ENCODE measurements at regions not wholly inside any gene's neighbourhood (a gene's known extent, or its start where the extent isn't known, plus 50 kb on each side); places are given as distances from the start of the nearest gene placed in this dataset.

DNA sequence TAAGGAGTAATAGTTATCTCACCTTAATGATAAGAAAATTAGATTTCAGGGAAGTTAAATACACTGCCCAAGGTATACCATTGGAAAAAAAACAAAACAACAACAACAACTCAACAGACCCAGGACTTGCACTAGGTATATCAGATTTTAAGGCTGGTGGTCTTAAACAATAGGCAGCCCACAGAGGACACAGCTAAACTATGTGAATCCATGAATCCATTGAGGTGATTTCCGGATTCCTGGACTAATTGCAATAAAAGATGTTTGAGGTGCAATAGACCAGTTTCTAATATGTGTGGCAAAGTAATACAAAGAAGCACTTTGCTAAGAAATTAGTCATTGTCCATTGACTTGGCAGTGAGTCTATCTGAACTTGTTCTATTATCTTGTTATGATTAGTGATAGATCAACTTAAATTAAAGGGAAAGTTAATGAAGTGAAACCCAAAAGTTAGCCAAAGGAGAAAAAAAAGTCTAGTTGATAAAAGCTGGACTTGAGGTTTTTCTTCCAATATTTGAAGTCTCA lies 60.9 kb upstream of the MAGI1 start:
- in situ Hi-C loops (cut with MboI), result no loop called here
- DNase-seq (ENCODE audit: extremely low read depth in 1 of 4, low spot score in 3 of 4) (no peak), ATAC-seq (no peak), FAIRE-seq (no peak)
- POLR2A ChIA-PET, result no interaction called here
- Histone ChIP-seq H3K79me2 (ENCODE audit: control insufficient read depth, insufficient read depth, low read length) (no peaks in the 10 kb centered on the region), H3K27ac (ENCODE audit: extremely low read depth, low read depth, low read length) (no peak overlapping the region), H3K4me2 (ENCODE audit: insufficient read depth, low read length) (no peak overlapping the region), H3K9me1 (ENCODE audit: control insufficient read depth, insufficient read depth, low read length) (no peaks in the 10 kb centered on the region), H3K9ac (ENCODE audit: insufficient read depth in 1 of 2, low read depth in 2 of 2, low read length in 2 of 2) (no peak overlapping the region), H3K27me3 (ENCODE audit: control insufficient read depth in 2 of 2, insufficient read depth in 2 of 2, low read length in 2 of 2) (no peaks in the 10 kb centered on the region; a peak in 1 of 5 replicates), H2AFZ (ENCODE audit: low read depth, low read length) (no peak overlapping the region), H3K4me1 (replicated peaks in 1 of 2; ENCODE audit: control insufficient read depth in 2 of 2, insufficient read depth in 2 of 2, low read length in 2 of 2) (no peaks in the 10 kb centered on the region), H3K4me3 (no peak overlapping the region), H3K9me3 (replicated peaks; ENCODE audit: control insufficient read depth, insufficient read depth, low read depth, low read length) (no peaks in the 10 kb centered on the region), H4K20me1 (replicated peaks; ENCODE audit: control insufficient read depth, insufficient read depth, low read length) (no peaks in the 10 kb centered on the region), H3K36me3 (ENCODE audit: control insufficient read depth, insufficient read depth, low read length) (no peaks in the 10 kb centered on the region)
- 0% methylated on average over 1 of the region's 1 CpG for WGBS (ENCODE audit: insufficient coverage, low coverage, missing lambda C conversion rate)
- CTCF ChIA-PET (ENCODE audit: low intra/inter-chr PET ratio), result no interaction called here
- BruUV-seq (replicated peaks), result no TSS peak
- intact Hi-C loops (cut with micrococcal nuclease), result no loop called here
- TF ChIP-seq L3MBTL2 (IDR thresholded peaks at IDR 0.05) (no peak), JUND (IDR thresholded peaks at IDR 0.05; ENCODE audit: borderline replicate concordance, low read depth, low read length) (no peak), JUND (tag; IDR thresholded peaks at IDR 0.05; ENCODE audit: borderline replicate concordance, low read depth, low read length) (no peak), FOXJ3 (CRISPR knock-in tag; IDR thresholded peaks at IDR 0.05) (no peak), ETV1 (tag; conservative IDR thresholded peaks at IDR 0.05; ENCODE audit: low read depth) (no peak)
- TF ChIP-seq, protein P1, sequence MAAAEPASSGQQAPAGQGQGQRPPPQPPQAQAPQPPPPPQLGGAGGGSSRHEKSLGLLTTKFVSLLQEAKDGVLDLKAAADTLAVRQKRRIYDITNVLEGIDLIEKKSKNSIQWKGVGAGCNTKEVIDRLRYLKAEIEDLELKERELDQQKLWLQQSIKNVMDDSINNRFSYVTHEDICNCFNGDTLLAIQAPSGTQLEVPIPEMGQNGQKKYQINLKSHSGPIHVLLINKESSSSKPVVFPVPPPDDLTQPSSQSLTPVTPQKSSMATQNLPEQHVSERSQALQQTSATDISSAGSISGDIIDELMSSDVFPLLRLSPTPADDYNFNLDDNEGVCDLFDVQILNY (CRISPR knock-in tag; IDR thresholded peaks at IDR 0.05), result no peak
- TF ChIP-seq, protein P2, sequence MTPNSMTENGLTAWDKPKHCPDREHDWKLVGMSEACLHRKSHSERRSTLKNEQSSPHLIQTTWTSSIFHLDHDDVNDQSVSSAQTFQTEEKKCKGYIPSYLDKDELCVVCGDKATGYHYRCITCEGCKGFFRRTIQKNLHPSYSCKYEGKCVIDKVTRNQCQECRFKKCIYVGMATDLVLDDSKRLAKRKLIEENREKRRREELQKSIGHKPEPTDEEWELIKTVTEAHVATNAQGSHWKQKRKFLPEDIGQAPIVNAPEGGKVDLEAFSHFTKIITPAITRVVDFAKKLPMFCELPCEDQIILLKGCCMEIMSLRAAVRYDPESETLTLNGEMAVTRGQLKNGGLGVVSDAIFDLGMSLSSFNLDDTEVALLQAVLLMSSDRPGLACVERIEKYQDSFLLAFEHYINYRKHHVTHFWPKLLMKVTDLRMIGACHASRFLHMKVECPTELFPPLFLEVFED (CRISPR knock-in tag; conservative IDR thresholded peaks at IDR 0.05), result no peak
- TF ChIP-seq, protein P3, sequence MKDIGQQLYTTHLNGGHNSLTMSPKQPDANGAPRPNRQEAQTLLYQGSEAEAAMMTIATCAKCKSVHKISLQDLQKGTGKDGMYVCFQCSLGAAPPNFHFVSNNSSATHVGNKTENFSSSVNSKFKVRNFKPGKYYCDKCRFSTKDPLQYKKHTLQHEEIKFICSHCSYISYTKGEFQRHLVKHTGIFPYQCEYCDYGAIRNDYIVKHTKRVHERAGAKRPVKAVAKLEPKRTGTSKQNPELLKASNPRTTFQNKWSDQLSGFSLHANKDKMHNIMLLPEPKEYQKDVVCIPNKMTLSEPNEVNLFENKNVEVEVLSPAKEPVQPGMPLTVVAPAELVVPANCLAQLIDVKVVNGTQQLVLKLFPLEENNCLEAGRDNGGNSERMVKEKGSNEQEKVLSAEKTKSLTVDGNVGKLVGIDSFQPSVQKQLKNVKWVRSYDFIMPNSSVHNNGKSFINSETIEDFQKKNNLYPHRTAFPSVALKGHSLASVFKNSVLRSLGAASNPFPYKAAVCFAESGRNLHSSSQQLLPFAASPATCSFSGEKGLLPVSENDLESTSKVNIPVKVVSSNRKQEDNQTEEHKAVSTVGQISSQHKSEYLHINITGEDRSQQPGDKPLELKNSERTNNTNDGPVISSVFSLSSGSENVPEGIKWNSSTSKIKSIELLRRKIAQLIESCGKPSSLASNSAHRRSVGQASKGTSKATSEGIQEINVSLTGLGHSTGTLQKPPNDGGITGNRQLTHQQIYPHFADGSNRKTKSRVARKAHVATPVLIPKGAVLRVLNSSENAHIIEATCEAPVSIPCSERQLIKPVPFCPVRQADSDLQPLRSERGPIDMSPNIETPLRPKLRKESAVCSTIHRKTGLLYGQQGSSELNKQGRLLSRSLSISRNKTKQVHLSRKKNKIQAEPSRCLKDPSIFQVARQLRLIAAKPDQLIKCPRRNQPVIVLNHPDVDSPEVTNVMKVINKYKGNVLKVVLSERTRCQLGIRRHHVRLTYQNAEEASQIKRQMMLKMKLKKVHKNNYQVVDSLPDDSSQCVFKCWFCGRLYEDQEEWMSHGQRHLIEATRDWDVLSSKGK (CRISPR knock-in tag; IDR thresholded peaks at IDR 0.05), result no peak
